GM18526 (cell line): ENCODE measurements at regions not wholly inside any gene's neighbourhood (a gene's known extent, or its start where the extent isn't known, plus 50 kb on each side); places are given as distances from the start of the nearest gene placed in this dataset.

Experiments
- POLR2A ChIP-seq: IDR thresholded peaks from 3 replicates; pipeline ENCODE4 v1.6.1; 2011; ENCODE audit not compliant: insufficient read length; ENCODE audit errors: extremely low read depth

DNA sequence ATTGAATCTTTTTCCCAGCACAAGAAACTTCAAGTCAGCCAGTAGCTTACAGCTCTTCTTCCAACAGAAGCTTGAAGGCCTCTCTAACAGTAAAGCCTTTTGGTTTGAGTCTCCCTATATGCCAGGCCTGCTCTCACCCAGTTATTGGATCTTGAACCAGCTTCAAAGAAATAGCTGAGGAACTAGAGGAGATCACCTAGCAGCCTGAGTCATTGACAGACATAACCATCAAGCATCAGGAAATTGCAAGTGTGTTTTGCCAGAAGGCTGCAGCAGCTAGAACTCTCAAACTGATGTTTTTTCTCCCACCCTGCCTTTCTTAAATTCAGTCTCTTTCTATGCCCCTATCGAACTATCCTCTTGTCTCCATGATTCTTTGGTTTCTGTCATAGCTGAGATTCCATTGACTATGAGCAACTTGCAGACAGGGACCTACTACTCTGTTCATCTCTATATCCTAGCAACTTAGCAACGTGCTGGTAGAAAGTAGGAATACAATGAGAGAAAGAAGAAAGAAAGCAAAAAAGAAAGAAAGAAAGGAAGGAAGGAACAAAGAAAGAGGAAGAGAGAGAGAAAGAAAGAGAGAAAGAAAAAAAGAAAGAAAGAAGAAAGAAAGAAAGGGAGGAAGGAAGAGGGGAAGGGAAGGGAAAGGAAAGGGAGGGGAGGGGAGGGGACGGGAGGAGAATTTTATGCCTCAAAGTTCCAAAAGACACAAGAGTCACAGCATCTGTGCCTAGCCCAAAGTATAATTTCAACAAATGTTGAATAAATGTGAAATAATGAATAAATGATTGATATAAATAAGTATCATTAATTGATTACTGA is 60.0 kb upstream of the FGGY start:
- no peak for TF ChIP-seq POLR2A

DNA sequence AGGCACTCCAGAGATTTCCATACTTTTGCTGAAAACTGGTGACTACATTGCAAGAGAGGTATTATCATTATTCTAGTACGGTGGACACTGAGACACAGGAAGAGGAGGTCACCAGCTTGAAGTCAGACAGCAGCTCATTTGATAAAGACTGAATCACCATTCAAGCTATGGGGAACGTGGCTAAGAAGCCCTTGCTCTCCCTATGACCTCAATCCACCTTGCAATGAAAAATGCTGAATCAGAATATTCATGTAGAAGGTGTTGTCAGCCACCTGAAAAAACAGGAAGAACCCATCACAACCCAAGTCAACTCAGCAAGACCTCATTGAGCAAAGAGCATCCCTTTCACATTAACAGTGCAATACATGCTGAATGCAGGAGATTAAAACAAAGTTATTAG is 59.0 kb upstream of the FGGY start:
- no peak for TF ChIP-seq POLR2A

DNA sequence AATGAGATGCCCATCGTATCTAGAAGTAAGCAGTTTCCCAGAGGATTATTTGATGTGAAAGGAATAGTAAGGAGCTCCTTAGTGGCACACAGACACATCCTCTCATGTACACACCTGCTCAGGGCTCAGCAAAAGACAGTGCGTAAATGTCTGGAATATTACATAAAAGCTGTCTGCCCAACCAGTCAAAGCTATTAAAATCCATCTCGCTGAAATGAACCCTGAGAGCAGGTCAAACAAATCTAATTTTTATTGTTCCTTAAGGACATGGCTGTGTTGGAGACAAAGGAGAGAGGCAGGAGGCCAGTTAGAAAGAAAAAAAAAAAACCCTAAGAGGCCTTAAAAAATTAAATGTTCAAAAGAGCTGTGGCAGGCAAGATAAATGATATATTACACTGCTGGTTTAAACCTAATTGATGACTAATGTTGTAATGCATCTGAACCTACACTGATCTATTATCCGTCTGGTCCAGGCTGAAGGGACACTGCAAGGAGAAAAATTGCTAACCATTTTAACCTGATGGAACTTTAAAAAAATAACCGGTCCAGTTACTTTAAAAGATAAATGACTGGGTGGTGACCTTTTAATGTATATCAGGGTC is 58.5 kb upstream of the FGGY start:
- no peak for TF ChIP-seq POLR2A

DNA sequence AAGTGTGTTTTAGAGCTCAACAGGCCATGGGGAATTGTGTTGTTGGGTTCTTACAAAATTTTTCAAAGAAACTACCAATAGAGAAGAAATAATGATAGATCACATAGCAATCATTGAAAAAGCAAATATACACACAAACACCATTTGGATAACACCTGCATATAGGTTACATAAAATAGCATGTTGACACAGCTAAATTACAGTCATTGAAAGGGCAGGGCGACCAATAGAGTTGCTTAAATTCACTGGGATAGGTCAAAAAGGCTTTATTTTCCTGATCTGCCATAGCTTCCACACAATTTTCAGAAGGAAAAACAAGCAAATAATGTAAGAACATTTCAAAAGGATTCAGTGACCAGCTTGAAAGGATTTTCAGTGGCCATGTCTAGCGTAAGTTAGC is 57.9 kb upstream of the FGGY start:
- TF ChIP-seq POLR2A: no peak

DNA sequence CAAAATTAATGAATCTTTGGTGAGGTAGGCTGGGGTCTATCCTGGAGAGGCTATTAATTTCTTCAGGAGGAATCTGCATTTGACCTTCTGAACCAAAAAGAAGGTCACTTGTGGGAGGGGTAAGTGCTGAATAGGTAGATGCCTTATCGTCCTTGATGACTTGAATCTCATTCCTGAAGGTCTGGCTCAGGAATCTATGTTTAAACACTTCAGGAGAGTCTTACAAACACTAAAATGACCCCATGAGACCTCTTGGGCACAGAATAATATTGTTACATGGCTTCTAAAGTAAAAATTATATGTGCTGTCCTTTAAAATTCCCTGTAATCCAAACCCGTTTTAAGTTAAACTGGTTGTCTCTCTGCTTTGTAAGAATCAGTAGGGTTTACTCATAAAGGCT is 55.0 kb upstream of the FGGY start:
- no peak for TF ChIP-seq POLR2A

DNA sequence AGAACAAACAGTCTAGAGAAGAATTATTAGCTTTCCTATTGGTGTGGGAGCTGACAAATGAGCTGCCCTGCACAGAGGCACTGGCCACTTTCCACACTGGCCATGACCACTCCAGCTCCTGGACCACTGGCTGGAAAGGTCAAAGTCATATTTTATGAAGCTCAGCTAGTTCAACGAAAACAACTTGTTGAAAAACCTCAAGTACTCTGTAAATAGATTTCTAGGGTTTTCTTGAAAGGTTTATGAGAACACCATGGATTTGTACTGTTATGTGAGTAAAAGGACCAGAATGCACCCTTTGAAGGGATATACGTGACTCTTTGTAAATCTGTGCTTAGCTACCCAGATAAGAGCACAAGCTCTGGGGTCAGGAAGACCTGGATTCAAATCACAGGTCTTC is 54.5 kb upstream of the FGGY start:
- no peak for TF ChIP-seq POLR2A

DNA sequence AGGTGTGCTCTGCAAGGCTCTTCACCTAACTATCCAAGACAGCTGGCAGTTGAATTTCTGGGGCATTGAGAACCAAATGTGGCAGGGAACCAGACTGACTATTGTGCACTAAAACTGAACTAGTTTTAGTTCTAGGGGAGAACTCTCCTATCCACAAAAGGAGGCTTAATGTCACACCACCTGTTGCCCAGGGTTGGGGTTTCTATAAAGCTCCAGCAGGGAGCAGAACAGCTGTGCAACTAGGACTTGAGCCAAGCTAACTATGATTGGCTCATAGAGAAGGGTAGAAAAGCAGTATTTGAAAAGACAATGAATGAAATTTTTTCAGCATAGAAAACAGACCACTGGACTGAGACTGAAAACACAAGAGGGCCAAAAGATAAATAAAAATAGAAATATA is 53.3 kb upstream of the FGGY start:
- no peak for TF ChIP-seq POLR2A

DNA sequence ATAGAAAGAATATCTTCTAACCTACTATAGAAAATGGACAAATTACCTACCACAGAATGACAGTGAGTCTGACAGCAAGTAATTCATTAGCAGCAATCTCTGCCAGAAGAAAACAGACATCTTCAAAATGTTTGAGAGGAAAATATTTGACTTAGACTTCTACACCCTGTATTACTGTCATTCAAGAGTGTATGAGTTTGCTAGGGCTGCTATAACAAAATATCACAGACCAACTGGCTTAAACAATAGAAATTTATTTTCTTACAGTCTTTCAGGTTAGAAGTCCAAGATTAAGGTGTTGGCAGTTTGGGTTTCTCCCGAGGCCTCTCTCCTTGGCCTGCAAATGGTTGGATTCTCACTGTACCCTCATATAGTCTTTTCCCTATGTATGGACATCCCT is 52.9 kb upstream of the FGGY start:
- no peak for TF ChIP-seq POLR2A

DNA sequence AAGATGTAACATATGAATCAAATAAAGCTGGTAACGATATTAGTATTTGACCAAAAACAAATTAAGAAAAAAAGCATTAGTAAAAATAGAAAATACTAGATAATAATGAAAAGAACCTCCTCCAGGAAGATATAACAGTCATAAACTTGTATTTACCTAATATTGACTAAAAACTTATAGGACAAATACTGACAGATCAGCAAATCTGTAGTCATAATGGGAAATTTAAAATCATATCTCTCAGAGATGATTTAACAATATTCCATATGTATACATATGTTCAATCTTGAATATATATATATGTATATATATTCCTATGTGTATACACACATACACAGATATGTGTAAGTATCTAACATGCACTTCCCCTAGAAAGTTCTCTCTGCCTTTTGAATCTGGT is 52.0 kb upstream of the FGGY start:
- no peak for TF ChIP-seq POLR2A
